CD4-positive, alpha-beta T cell treated with Interleukin-2 at 100 ng/mL for 4 hours (primary cell): ENCODE measurements at regions not wholly inside any gene's neighbourhood (a gene's known extent, or its start where the extent isn't known, plus 50 kb on each side); places are given as distances from the start of the nearest gene placed in this dataset.
"Not testable (repeated sequence)": the region's sequence is repeated elsewhere in the genome, so short reads cannot be mapped to it uniquely, and the experiment has no call there.

Experiments
- DNase-seq: peaks from one replicate; pipeline ENCODE4 v3.0.0-alpha.2; 2020; ENCODE audit warnings: low spot score

DNA sequence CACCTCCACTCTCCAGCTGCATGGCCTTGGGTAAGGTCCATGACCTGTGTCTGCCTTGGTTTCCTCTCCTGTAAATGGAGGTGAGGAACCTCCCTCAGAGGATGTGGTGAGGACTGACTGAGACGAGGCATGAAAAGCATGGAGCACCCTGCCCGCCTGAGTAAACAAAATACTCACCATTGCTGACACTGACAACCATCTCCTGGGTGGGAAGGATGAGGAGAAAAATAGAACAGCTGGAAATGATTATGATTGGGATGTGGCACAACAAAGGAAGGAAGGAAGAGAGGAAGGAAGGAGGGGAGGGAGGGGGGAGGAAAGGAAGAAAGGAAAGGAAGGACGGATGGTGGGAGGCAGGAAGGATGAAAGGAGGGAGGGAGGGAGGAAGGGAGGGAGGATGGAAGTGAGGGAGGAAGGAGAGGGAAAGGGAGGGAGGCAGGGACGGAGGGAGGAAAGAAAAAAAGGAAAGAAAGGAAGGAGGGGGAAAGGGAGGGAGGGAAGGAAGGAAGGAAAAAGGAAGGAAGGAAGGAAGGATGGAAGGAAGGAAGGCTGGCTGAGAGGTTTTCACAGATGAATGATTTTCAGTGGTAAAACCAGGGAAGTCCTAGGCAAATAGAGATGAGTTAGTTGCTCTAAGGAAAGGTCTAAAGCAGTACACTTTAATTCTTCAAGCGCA, 276.5 kb upstream of the XYLT1 start:
- DNase-seq = no peak

DNA sequence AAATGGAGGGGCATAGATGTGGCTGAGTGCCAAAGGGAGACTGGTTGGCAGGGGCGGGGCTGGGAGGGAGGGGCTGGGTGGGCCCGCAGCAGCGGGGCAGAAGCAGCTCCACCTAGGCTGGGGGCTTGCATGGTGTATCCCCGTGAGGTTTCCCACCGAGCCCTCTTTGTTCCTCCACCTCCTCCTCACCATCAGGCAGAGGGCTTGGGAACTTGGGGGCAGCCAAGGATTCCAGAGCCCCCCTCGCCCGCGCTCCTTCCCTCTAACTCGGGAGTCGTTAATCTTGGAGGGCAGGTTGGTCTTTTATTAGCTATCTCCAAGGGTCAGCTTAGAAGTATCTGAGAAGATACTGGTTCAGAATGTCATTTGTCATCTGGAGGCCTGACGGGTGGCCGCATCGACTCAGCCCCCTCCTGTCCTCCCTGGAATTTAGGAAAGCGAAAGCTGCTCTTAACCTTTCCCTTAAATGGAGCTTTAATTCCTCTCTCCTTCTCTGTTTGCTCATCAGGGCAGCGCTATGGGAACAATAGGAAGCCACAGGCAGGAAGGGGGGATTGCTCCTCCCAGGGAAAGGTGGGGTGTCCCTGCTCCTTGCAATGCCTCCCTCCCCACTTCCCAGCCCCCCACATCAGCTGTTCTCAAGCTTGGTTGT, 274.3 kb upstream of the XYLT1 start:
- DNase-seq = no peak

DNA sequence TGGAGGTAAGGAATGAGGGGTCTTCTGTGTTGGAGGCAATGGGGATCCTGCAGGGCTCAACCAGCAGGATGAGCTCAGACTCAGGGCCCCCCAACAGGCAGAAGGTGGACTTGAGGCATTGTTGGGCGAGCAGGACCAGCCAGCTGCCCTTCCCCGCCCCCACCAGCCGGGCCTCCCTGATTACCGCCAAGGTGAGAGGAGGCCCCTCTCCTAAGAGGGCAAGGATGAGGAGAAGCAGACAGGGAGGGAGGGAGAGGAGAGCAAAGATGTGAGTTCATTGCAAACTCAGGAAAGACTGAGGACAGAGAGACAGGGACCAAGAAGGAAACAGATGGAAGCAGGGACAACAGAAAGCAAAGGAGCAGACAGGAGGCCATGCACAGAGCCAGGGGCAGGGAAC, 272.8 kb upstream of the XYLT1 start:
- no peak for DNase-seq

DNA sequence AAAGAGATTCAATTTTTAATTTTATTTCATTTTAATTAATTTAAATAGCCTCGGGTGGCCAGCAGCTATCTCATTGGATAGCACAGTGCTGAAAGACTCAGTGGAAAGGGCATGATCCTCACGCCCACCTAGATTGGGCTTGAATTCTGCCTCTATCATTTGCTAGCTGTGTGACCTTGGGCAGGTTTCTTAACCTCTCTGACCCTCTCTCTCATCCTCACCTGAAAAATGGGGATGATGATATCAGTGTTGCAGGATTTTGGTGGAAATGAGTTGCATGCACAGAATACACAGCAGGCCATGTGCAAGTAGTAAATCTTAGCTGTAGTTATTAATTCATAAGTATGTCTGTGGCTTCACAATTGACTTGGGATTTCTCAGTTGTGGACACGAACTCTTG, 272.4 kb upstream of the XYLT1 start:
- no peak for DNase-seq

DNA sequence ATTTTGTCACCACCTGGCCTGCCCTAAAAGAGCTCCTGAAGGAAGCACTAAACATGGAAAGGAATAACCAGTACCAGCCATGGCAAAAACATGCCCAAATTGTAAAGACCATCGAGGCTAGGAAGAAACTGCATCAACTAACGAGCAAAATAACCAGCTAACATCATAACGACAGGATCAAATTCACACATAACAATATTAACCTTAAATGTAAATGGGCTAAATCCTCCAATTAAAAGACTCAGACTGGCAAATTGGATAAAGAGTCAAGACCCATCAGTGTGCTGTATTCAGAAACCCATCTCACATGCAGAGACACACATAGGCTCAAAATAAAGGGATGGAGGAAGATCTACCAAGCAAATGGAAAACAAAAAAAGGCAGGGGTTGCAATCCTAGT, 264.3 kb upstream of the XYLT1 start:
- DNase-seq = not testable (repeated sequence)

DNA sequence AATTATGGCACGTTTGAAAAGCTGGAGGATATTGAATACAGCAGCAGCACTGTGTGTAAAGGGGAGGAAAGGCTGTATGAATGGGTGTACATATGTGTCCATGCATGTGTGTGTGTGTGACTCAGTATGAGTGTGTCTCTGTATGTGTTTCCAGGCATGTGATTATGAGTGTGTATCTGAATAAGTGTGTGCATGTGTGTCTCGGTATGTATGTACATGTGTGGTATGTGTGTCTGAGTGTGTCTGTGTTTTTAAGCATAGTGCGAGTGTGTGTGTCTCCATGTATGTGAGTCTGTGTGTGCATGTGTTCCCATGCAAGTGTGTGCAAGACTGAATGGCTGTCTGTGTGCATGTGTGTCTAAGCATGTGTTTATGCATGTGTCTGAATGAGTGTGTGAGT, 259.1 kb upstream of the XYLT1 start:
- DNase-seq = no peak

DNA sequence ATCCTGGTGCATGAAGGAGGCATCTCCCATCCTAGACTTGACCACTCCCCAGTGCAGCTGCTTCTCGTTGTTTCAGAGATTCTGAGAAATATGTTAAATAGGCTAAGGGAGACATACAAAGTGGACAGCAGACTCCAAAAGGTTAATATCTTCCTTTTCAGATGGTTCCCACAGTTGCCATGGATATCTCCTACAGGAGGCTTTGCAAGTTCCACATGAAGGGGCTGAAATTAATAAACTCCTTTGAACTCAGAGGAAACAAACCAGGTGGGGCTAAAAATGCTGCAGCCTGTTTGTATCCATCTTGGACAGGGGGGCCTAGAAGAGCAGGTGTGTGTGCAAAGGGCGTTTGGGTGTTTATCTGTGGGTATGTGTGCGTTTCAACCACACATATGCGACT, 257.4 kb upstream of the XYLT1 start:
- no peak for DNase-seq

DNA sequence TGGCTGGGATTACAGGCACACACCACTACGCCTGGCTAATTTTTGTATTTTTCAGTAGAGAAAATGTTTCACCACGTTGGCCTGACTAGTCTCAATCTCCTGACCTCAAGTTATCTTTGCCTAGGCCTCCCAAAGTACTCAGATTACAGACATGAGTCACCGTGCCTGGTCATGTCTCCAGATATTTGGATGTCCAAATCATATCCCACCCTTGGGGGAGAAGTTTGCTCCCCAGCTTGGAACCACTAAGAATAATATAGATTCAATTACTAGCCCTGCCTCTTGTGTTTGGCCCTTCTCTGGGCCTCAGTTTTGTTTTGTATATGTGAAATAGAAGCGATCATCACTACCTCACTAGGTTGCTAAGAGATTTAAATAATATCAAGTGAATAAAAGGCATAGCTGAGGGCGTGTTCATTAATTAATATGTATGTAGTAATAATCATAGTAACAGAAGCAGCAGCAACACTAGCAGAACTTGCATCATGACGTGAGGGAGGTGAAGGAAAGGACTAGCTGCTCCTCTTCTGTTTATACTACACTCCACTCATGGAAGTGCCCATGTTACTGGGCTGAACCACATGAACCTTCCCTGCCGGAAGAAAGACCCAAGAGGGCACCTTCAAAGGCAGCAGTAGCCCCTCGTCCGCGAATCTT, 253.6 kb upstream of the XYLT1 start:
- DNase-seq = no peak

DNA sequence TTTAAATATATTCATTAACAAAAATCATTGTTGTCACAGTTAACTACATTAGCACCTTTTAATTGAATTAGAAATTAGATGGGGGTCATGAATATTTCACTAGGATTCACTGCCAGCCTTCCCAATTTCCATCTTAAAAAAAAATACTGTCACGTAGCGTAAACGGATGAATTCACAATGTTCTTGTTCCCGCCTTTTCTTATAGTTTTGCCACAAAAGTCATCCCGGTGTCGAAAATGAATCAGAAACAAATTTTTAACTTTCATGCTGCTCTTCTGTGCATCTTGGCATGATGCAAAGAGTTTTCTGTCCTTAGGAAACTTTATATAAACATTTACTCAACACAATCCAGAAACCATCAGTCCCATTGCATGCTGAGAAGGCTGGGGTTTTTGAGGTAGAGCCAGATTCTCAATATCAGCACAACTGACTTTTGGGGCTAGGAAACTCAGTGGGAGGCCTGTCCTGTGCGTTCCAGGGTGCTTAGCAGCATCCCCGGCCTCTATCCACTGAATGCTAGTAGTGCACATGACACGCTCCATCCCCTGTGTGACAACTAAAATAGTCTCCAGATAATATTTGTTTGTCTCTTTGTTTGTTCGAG, 252.9 kb upstream of the XYLT1 start:
- no peak for DNase-seq

DNA sequence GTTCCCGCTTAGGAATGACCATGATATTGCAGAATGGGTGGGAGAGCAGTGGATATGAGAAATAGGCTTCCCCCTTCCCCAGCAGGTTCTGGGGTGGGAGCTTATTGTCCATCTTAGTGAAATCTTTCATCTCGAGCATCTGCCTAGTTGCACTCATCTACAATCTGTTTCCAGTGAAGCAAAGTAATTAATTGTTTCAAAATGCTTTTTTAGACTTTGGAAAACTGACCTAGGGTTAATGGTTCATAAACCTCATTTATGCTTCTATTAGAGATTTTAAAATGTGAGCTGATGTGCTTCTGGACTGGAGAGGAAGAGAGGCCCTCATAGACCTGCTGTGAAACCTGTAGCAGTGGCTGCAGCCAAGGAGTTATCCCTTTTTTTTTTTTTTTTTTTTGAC, 247.7 kb upstream of the XYLT1 start:
- DNase-seq = no peak

DNA sequence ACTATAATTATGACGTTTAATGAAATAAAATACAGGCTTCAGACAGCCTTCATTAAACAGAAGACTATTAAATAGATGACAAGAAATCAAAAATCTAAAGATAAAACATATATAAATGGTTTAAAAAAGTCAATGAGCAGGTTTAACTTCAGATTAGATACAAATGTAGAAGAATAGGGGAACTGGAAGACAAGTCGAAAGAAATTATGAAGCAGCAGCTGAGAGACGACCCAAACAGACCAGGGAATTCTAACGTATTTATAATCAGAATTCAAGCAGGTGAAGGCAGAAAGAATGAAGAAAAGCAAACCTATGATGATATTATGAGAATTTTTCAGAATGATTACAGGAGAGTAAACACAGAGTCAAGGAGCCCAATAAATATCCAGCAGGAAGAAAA, 235.1 kb upstream of the XYLT1 start:
- no peak for DNase-seq

DNA sequence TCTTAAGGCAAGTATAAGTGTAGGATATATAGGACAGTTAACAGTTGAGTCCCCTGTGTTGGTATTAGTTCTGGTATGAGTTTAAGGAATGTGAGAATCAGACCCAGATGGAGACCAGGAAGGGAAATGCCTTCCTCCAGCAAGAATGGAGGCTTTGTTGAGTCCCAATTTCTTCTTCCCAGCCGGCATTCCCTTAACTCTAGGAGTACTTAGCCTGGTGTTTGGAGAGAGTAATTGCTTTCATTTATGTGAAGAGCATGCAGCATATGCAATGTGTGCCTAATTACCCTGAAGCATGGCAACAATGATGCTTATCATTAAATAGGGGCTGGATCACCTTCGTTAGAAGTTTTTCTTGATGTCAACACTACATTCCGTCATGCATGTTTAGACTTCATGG, 225.9 kb upstream of the XYLT1 start:
- no peak for DNase-seq

DNA sequence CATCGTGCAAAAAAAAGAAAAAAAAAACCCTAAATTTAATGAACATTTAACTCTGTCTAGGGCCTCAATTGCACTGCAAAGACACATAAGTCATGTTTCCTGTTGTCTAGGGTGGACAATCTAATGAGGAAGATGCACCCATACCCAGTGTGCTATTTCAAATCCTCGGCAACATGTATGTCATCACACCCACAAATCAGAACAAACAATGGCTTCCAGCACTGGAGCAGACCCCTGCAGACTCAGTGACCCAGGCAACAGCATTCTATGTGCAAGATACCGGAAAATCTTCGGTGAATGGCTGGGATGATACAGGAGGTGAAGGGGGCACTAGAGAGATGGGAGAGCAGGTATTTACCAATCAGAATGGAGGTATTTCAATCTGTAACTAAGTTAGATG, 221.7 kb upstream of the XYLT1 start:
- no peak for DNase-seq

DNA sequence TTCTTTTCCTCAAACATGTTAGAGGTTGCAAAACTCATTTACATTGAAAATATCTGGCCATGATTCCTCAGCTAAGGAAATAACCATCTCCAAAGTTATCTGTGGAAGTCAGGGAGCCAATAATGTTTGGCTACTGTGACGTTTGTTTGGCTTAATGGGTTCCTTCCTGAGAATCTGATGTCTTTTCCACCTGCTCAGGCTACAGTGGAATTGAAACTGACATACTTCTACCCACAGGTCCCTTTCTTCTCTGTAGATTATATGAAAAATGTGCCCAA, 221.1 kb upstream of the XYLT1 start:
- DNase-seq = no peak

DNA sequence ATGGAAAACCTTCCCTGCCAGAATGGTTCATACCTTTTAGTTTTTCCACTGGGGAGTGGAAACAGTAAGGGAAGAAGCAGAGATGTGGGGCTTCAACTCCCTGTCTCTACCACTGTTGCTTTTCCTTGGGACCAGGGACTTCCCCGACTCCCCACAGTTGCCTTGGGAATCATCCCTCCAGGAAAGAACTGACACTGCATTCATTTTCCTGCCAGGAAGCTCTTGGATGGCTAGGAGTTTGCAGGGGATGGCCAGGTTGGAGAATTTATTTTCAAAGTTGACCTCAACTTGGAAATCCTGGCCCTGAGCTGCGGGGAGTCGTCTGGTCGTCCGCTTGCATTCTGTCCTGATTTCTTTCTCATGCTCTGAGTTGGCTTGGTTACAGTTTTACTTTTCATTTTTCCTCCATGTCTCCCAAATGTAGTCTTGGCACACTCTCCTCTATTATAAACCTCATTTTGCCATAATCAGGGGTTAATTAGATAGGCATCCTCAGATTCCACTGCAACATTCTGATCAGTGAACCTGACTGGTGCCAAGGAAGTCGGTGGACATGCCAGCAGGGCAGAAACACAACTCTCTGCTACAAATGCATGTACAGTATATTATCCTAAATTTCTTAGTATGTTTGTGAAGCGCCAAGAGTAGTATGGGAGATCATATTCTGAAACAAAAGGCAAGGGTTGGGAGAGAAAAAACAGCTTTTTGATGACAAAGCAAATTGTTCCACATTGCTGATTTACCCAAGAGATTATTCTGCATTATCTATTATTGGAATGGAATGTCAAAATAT, 220.5 kb upstream of the XYLT1 start:
- DNase-seq = no peak

DNA sequence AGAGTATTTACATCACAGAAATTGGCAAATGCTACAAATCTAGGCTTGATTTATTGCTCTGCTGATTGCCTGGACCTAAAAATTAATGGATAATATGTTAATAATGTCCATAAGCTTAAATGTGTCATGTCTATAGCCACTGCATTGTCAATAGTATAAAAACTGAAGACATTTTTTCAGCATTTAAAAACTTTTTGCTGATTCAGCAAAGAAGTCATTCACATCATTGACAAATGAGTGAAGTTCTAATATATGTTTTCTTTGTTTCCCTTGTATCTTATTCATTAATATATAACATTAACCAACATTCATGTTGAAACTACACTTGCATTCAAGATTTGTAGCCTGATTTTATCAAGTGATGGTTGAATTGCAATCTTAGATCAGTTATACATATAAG, 214.7 kb upstream of the XYLT1 start:
- no peak for DNase-seq

DNA sequence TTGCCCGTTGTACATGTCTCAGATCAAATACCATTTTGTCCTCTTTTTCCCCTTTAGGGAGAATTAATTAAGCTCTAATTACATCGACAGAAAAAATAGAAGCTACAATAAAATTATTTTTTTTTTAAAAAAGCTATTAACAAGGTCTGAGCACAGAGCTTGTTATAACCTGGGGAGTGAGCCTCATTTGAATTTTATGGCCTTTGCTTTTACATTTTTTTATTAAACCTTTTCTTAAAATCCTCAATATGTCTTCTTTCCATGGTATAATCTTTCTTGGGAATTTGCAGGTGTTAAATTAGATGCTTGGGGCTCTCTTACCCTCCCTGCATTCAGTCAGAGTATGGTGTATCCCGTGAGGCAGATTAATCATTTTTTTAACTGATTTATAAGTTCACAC, 212.5 kb upstream of the XYLT1 start:
- no peak for DNase-seq

DNA sequence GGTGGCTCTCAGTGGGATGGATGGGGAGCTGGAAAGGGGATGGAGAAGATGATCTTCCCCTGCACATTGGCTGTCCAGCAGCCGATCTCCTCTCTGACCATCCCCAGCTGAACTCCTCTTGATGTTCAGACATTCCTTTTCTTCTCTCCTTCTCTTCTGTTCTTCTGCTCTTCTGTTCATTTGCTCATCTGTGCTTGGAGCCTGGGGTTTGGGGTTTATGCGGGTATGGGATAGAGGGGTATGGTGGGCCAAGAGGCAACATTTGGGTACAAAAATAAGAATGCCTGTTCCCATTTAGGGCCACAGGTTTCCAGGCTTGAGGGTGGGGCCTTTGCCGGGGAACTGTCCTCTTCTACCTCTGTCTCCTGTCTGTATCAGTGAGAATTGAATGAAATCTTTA, 205.4 kb upstream of the XYLT1 start:
- no peak for DNase-seq

DNA sequence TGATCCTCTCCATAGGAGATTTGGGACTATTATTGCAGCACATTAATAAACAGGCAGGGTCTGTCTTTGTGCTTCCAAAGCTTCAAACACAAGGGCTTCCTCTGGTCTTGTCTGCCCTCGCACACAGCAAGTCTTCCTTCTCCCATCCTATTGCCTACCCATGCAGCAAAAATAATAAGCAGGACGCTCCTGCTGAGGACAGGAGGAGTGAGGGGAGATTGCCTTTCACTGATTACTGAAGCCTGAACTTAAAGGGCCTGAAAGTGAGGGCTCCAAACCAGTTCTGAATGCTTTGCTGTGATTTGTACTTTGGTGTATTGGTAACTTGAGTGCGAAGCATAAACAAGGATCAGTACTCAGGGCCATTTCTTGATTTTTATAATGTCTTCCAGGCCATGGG, 197.6 kb upstream of the XYLT1 start:
- no peak for DNase-seq

DNA sequence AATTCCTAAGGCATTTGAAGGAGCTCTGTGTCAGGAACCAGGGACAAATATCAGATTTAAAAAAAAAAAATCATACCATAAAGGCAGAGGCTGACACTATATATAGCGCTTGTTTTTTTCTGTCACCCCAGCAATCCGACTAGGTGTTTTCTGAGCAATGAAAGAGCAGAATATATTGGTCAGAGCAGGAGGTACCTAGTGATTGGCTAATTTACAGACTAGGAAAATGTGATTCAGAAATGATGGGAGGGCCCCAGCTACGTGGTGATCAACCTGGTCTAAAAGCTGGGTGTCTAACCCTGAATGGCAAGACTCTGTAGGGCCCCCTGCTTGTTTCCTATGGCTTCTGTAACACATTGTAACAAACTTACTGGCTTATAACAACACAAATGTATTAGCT, 195.5 kb upstream of the XYLT1 start:
- no peak for DNase-seq

DNA sequence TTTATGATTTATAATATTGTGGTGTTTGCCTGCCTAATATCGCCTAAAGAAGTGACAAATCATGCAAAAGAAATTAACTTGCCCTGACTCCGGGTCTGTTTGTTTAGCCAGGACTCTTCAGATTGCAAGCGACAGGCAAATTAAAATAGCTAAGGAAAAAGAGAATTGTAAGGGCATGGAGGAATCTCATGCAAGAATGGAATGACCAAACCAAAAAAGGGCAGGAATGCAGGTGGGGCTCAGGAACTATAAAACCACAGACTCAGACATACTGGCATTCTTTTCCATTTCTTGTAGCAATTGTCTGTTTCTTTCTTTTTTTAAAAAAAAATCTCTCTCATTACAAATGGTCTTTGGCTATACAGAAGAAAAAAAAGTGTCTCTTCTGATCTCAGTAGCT, 188.1 kb upstream of the XYLT1 start:
- no peak for DNase-seq

DNA sequence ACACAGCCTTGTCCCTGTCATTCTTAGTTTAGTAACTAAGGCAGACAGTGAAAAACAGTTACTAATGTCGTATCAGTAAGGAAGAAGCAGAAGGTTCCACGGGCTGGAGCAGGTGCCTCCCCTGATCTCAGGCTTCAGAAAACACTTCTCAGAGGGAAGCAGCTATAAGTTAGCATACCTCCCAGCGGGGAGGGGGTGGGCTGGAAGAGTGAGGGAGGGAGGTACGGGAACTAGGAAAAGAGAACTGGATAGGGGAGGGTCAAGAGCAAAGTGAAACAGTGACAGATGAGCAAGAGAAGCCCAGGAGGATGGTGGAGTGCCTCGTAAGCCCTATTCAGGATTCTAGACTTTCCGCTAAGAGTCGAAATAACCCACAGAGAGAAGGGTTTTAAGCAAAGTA, 186.3 kb upstream of the XYLT1 start:
- no peak for DNase-seq

DNA sequence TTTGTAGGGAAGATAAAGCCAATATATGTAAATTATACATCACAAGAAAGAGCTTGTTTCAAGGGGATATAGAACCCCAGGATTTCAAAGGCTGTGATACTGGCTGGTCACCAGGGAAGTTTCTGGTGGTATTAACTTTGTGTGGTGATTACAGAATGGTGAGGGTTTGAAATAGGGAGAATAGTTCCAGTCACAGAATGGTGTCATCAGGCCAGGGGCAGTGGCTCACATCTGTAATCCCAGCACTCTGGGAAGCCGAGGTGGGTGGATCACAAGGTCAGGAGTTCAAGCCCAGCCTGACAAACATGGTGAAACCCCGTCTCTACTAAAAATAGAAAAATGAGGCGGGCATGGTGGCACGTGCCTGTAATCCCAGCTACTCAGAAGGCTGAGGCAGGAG, 183.8 kb upstream of the XYLT1 start:
- no peak for DNase-seq
